Upper lobe of left lung (tissue), 4 donors: ENCODE measurements at regions not wholly inside any gene's neighbourhood (a gene's known extent, or its start where the extent isn't known, plus 50 kb on each side); places are given as distances from the start of the nearest gene placed in this dataset.

Experiments used
- EP300 ChIP-seq, 4 donors: sonication (generic); formaldehyde crosslinking; IDR thresholded peaks; one replicate each; pipeline ENCODE4 v1.5.1; 2017; ENCODE audit warnings: antibody characterized with exemption in 4 of 4, control low read depth in 2 of 4
- POLR2A ChIP-seq, 4 donors: fragments of 450-650 bp; IDR thresholded peaks; one replicate each; pipeline ENCODE4 v1.5.1; 2016 to 2017; ENCODE audit warnings: antibody characterized with exemption in 4 of 4, mild to moderate bottlenecking in 2 of 4
- POLR2AphosphoS5 ChIP-seq, 2 donors: sonication (generic); formaldehyde crosslinking; IDR thresholded peaks; one replicate each; pipeline ENCODE4 v1.5.1; 2017; ENCODE audit warnings: antibody characterized with exemption in 2 of 2
- TF ChIP-seq, protein P1 (sequence below), 6 experiments: fragments of 450-650 bp in 4 of 6; fragments of 200-600 bp in 2 of 6; sonication (generic) in 2 of 6; IDR thresholded peaks; one replicate each; pipeline ENCODE4 v1.5.1; 2016 to 2019; ENCODE audit warnings: antibody characterized with exemption in 6 of 6

DNA sequence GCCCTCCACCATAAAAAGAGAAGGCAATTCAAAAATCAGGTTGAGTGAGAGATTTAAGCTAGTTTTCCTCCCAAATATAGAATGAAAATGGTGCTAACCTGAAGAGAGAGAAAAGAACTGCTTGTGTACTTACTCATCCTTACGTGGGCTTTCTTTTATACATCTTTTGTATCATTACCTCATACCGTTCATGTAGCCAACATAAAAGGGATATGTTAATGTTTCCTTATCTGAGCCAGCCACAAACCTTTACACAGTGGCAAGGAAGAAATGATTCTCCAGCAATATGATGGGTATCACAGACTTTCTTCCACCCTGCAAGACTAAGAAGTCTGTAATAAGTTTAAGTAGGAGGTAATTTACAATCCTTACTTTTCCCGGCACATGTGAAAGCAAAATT, 600.8 kb upstream of the ZNF385D start:
- TF ChIP-seq POLR2A (IDR thresholded peaks at IDR 0.05) (no peak), POLR2AphosphoS5 (IDR thresholded peaks at IDR 0.05) (no peak), EP300 (IDR thresholded peaks at IDR 0.05) (no peak)
- TF ChIP-seq, protein P1, sequence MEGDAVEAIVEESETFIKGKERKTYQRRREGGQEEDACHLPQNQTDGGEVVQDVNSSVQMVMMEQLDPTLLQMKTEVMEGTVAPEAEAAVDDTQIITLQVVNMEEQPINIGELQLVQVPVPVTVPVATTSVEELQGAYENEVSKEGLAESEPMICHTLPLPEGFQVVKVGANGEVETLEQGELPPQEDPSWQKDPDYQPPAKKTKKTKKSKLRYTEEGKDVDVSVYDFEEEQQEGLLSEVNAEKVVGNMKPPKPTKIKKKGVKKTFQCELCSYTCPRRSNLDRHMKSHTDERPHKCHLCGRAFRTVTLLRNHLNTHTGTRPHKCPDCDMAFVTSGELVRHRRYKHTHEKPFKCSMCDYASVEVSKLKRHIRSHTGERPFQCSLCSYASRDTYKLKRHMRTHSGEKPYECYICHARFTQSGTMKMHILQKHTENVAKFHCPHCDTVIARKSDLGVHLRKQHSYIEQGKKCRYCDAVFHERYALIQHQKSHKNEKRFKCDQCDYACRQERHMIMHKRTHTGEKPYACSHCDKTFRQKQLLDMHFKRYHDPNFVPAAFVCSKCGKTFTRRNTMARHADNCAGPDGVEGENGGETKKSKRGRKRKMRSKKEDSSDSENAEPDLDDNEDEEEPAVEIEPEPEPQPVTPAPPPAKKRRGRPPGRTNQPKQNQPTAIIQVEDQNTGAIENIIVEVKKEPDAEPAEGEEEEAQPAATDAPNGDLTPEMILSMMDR (IDR thresholded peaks at IDR 0.05) = no peak
